ENCODE measurements at regions not wholly inside any gene's neighbourhood (a gene's known extent, or its start where the extent isn't known, plus 50 kb on each side); places are given as distances from the start of the nearest gene placed in this dataset.

DNA sequence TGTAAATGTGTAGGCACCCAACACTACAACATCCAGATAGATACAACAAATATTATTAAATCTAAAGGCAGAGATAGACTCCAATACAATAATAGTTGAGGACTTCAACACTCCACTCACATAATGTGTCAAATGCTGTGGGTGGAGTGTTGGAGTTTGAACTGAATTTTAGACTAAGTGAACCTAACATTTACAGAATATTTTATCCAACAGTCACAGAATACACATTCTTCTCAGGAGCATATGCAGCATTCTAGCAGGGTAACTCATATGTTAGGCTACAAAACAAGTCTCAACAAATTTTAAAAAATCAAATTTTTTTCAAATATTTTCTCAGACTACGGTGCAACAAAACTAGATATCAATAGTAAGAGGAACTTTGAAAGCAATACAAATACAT lies 648.7 kb upstream of the CDH18 start:
- TF ChIP-seq, protein P1, sequence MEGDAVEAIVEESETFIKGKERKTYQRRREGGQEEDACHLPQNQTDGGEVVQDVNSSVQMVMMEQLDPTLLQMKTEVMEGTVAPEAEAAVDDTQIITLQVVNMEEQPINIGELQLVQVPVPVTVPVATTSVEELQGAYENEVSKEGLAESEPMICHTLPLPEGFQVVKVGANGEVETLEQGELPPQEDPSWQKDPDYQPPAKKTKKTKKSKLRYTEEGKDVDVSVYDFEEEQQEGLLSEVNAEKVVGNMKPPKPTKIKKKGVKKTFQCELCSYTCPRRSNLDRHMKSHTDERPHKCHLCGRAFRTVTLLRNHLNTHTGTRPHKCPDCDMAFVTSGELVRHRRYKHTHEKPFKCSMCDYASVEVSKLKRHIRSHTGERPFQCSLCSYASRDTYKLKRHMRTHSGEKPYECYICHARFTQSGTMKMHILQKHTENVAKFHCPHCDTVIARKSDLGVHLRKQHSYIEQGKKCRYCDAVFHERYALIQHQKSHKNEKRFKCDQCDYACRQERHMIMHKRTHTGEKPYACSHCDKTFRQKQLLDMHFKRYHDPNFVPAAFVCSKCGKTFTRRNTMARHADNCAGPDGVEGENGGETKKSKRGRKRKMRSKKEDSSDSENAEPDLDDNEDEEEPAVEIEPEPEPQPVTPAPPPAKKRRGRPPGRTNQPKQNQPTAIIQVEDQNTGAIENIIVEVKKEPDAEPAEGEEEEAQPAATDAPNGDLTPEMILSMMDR (IDR thresholded peaks at IDR 0.05), result no peak
- no peak for TF ChIP-seq POLR2AphosphoS5 (IDR thresholded peaks at IDR 0.05)
- TF ChIP-seq POLR2A (IDR thresholded peaks at IDR 0.05), result no peak
